C4-2B (cell line): ENCODE measurements at regions not wholly inside any gene's neighbourhood (a gene's known extent, or its start where the extent isn't known, plus 50 kb on each side); places are given as distances from the start of the nearest gene placed in this dataset.

Experiments
- H3K27ac ChIP-seq: fragments of 450-650 bp; 2 replicates; pipeline ENCODE4 v1.5.1; 2017
- ZFX ChIP-seq: fragments of 450-650 bp; IDR thresholded peaks from 2 replicates; pipeline ENCODE4 v1.6.1; 2017
- TF ChIP-seq, protein P1 (sequence below): fragments of 450-650 bp; conservative IDR thresholded peaks from 2 replicates; pipeline ENCODE4 v1.5.1; 2017; ENCODE audit warnings: mild to moderate bottlenecking

DNA sequence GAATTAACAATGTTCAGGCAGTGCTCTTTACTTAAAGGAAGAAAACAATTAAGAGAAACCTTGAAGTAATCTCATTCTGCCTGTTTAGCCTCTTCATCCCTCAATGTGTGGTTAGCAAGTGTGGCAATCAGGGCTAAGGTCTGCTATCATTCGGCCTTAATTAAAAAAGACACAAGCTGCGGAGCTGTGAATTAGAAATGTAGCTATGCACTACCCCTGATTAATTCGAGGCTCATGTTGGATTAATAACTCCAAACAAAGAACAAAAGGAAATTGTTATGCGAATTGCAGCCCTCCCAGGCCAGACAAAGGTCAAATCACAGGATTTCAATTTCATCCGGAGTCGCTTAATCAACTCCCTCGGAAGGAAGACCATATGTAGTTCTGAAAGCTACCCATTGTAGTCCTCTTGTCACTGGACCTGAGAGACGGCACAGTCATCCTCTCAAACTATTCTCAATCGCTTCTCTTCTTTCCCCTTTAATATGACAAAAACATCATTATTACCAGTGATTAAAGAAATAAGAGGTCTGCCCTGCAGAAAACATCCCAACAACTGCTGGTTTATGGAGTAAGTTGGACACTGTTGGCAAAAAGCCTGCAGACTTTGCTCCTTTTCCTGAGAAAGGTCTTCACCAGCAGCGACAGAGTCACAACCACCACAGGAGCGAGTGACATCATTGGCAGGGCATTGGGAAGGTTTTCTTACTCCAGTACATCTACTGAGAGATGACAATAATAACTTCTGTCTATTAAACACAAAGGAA lies 71.1 kb upstream of the SOX5 start:
- no peak for TF ChIP-seq ZFX
- TF ChIP-seq, protein P1, sequence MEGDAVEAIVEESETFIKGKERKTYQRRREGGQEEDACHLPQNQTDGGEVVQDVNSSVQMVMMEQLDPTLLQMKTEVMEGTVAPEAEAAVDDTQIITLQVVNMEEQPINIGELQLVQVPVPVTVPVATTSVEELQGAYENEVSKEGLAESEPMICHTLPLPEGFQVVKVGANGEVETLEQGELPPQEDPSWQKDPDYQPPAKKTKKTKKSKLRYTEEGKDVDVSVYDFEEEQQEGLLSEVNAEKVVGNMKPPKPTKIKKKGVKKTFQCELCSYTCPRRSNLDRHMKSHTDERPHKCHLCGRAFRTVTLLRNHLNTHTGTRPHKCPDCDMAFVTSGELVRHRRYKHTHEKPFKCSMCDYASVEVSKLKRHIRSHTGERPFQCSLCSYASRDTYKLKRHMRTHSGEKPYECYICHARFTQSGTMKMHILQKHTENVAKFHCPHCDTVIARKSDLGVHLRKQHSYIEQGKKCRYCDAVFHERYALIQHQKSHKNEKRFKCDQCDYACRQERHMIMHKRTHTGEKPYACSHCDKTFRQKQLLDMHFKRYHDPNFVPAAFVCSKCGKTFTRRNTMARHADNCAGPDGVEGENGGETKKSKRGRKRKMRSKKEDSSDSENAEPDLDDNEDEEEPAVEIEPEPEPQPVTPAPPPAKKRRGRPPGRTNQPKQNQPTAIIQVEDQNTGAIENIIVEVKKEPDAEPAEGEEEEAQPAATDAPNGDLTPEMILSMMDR, result no peak

DNA sequence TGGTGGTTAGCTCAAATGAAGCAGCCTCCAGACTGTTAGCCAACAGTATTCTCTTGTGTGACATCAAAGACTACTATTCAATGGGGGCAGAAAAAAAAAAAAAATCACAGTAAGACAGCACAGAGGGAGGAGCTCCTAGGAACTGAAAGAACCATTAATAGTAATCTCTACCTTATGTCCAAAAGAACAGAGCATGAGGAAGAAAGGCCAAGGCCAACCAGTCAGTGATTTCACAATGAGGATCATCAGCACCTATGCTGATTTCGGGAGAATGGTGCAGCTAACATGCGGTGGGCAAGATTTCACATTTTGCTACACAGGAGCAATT lies 66.3 kb upstream of the SOX5 start:
- H3K27ac ChIP-seq, result no peak overlapping the region
- TF ChIP-seq ZFX, result no peak
- TF ChIP-seq, protein P1, result no peak

More for the DNA sequence above, 71.1 kb upstream of the SOX5 start:
- no peak overlapping the region for H3K27ac ChIP-seq

DNA sequence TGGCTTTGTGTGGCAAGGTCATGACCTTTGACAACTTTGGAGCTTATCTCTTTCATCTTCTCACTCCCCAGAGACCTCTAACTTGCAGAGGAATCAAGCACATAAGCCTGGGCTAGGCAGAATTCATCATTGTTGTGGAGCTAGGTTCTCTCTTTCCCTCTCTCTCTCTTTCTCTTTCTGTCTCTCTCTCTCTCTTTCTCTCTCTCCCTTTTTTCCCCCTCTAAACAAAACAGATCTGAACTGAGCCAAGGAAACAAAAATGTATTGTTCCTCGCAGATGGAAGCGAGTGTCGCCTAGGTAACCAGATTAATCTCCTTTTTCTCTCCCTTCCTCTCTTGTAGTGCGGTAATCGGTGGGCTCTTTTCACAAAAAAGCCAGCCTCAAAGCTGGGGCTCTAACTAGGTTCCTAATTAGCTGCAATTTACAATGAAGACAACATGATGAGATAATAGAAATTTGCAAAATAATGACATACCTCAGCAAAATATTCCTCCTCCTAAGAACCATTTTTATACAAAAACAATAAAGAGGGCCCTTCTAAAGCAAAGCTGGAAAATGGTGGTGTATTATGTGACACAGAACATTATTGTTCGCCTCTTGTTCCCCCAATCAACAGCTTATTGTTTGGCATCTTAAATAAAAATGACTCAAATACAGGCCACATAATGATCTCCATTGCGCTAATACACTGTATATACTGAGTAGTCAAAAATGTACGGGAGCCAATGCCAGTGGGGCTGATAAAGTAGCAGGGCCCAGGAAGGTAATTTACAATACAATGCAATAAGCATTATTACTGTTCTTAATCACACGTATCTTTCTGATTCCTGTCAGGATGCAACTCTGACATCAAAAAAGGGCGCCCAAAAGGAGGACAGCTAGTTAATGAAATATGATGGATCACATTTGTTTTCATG lies 65.7 kb upstream of the SOX5 start:
- no peak overlapping the region for H3K27ac ChIP-seq
- no peak for TF ChIP-seq ZFX
- TF ChIP-seq, protein P1, result no peak

DNA sequence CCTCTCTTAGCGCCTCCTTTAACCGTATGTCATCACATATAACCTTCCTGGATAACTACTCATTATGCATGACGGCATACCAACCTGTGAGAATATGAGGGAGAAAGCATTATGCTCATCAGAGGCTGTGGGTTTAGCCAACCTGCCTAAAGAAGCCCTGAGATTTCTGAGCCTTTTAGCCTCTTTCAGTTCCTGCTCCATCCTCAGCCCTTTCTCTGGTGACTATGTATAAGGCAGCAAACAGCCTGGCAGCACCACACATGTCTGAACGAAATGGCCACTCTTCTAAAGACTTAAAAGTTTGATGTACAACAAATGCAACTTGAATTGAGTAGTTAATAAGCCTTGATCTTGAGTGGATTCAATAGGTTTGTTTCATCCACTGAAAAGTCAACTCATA lies 64.8 kb upstream of the SOX5 start:
- no peak overlapping the region for H3K27ac ChIP-seq
- TF ChIP-seq ZFX, result no peak
- TF ChIP-seq, protein P1, result no peak

DNA sequence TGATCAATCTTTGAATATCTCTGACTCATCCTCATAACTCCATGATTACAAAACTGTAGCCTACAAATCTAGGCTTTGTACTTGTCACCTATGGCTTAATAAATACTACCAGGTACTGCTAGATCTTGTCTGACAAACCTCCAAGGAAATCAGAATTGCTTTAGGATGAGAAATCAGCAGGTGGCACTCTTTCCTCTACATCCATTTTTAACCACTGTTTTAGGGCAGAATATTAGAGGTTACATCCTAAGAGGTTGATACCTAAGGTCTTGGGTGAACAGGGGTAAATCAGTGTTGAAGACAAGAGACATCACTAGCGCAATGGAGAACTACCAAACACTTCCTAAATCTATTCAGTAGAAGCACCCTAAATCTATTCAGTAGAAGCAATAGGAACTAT lies 63.1 kb upstream of the SOX5 start:
- H3K27ac ChIP-seq, result no peak overlapping the region
- TF ChIP-seq ZFX, result no peak
- TF ChIP-seq, protein P1, result peak; percentile 28

DNA sequence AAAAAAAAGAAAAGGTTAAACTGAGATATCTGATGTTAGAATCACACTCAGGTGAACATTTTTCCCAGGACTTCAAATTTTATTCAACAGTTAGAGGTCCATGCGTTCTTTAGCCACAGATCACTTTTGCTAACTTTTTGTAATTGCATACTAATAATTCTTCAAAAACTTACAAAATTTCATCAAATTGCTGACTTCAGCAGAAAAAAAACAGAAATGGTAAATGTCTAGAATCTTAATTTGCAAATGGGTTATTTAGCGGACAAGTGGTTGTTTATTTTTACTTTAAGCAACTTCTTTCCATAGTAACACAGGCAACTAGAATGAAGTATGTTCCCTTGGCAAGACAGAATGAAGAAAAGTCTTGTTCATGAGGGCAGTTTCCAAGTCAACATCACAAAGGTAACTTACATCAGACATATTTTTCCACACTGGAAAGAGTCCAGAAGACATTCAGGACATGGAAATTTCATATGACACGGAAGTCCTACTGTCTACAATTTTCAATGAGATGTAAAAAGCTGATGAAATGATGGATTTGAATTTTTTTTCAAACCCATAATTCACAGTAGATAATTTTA lies 62.5 kb upstream of the SOX5 start:
- no peak for TF ChIP-seq ZFX
- TF ChIP-seq, protein P1, result no peak

DNA sequence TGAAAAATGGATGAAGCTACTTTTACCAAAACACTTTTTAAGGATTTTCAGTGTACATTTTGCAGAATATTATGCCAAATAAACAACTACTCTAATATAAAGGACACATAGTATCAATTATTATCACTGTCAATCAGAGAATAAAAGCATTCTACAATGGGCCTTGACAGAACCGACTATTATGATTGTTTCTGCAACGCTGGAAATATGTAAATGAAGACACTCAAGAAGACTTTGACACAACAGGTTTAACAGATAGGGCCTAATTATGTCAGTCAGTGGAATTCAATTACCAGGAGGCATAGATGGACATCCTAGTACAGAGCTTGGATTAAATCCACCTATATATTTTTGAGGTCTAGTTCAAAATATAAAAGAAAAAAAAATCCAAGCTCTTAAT lies 58.7 kb upstream of the SOX5 start:
- H3K27ac ChIP-seq, result no peak overlapping the region
- no peak for TF ChIP-seq ZFX
- TF ChIP-seq, protein P1, result no peak

More for the DNA sequence above, 62.5 kb upstream of the SOX5 start:
- no peak overlapping the region for H3K27ac ChIP-seq
